BE2C (cell line): ENCODE measurements at regions not wholly inside any gene's neighbourhood (a gene's known extent, or its start where the extent isn't known, plus 50 kb on each side); places are given as distances from the start of the nearest gene placed in this dataset.

Source experiments
- DNase-seq: peaks from one replicate; pipeline ENCODE4 v3.0.0-alpha.2; 2020
- H3K27me3 ChIP-seq: fragments of 250-450 bp; sonication (Bioruptor Pico); 2 replicates; pipeline ENCODE4 v1.5.1; 2020; ENCODE audit warnings: mild to moderate bottlenecking
- H3K36me3 ChIP-seq: fragments of 250-450 bp; sonication (Bioruptor Pico); 2 replicates; pipeline ENCODE4 v1.5.1; 2020; ENCODE audit warnings: mild to moderate bottlenecking
- H3K4me1 ChIP-seq: fragments of 250-450 bp; sonication (Bioruptor Pico); 2 replicates; pipeline ENCODE4 v1.5.1; 2020
- H3K4me3 ChIP-seq: 2 replicates; pipeline ENCODE4 v1.5.1; 2011; ENCODE audit warnings: low read depth, low read length
- H3K9me3 ChIP-seq: fragments of 250-450 bp; sonication (Bioruptor Pico); 2 replicates; pipeline ENCODE4 v1.5.1; 2020
- CTCF ChIP-seq: IDR thresholded peaks from 2 replicates; pipeline ENCODE4 v1.5.1; 2012; ENCODE audit warnings: mild to moderate bottlenecking, low read depth, low read length

- H3K4me3 ChIP-seq = no peak overlapping the region
- H3K4me1 ChIP-seq = no peaks in the 10 kb centered on the region
- no peak for TF ChIP-seq CTCF
- H3K36me3 ChIP-seq = no peaks in the 10 kb centered on the region
- no peaks in the 10 kb centered on the region for H3K27me3 ChIP-seq
- H3K9me3 ChIP-seq = no peaks in the 10 kb centered on the region
- DNase-seq = no peak
Observed at GRCh38 chr20:40431611-40432010, 257.4 kb downstream of the MAFB start.

GRCh38 chr20:40431112-40431511 is 257.9 kb downstream of the MAFB start:
- no peak for DNase-seq
- Histone ChIP-seq H3K36me3 (no peaks in the 10 kb centered on the region), H3K9me3 (no peaks in the 10 kb centered on the region), H3K4me3 (no peak overlapping the region), H3K27me3 (no peaks in the 10 kb centered on the region), H3K4me1 (no peaks in the 10 kb centered on the region)
- TF ChIP-seq CTCF = no peak

GRCh38 chr20:40427026-40427425 is 262.0 kb downstream of the MAFB start:
- no peaks in the 10 kb centered on the region for H3K27me3 ChIP-seq
- no peak for DNase-seq
- H3K4me3 ChIP-seq = no peak overlapping the region
- TF ChIP-seq CTCF = no peak
- no peaks in the 10 kb centered on the region for H3K4me1 ChIP-seq
- no peaks in the 10 kb centered on the region for H3K9me3 ChIP-seq
- H3K36me3 ChIP-seq = no peaks in the 10 kb centered on the region

- Histone ChIP-seq H3K4me3 (no peak overlapping the region), H3K27me3 (no peaks in the 10 kb centered on the region), H3K36me3 (no peaks in the 10 kb centered on the region), H3K9me3 (no peaks in the 10 kb centered on the region), H3K4me1 (no peaks in the 10 kb centered on the region)
- TF ChIP-seq CTCF = no peak
- no peak for DNase-seq
Observed at GRCh38 chr20:40424695-40425094, 264.3 kb downstream of the MAFB start.

GRCh38 chr20:40422656-40423055 is 266.4 kb downstream of the MAFB start:
- Histone ChIP-seq H3K4me3 (no peak overlapping the region), H3K4me1 (no peaks in the 10 kb centered on the region), H3K27me3 (no peaks in the 10 kb centered on the region), H3K36me3 (no peaks in the 10 kb centered on the region), H3K9me3 (no peaks in the 10 kb centered on the region)
- no peak for DNase-seq
- TF ChIP-seq CTCF = no peak

GRCh38 chr20:40416274-40416673 is 272.8 kb downstream of the MAFB start:
- Histone ChIP-seq H3K36me3 (no peaks in the 10 kb centered on the region), H3K9me3 (no peaks in the 10 kb centered on the region), H3K4me1 (no peaks in the 10 kb centered on the region), H3K4me3 (no peak overlapping the region), H3K27me3 (no peaks in the 10 kb centered on the region)
- no peak for TF ChIP-seq CTCF
- DNase-seq = no peak
